Keratinocyte (primary cell): ENCODE measurements at regions not wholly inside any gene's neighbourhood (a gene's known extent, or its start where the extent isn't known, plus 50 kb on each side); places are given as distances from the start of the nearest gene placed in this dataset.

ENCODE experiments used
- CTCF ChIP-seq, 3 experiments: IDR thresholded peaks in 1 of 3; conservative IDR thresholded peaks in 1 of 3; optimal IDR thresholded peaks in 1 of 3; 2 replicates in 2 of 3; 3 replicates in 1 of 3; pipeline versions ENCODE3 to v1.5.1; 2011; ENCODE audit warnings: low read length in 3 of 3, mild to moderate bottlenecking in 3 of 3, moderate library complexity in 2 of 3, control low read depth in 1 of 3, inconsistent platforms in 1 of 3; ENCODE audit not compliant: insufficient read depth in 2 of 3; ENCODE audit errors: extremely low read depth in 1 of 3
- EZH2 ChIP-seq: IDR thresholded peaks from one replicate; pipeline ENCODE4 v1.6.1; 2012; ENCODE audit warnings: inconsistent platforms, mild to moderate bottlenecking, low read length, moderate library complexity

- no peak for TF ChIP-seq EZH2
- no peak for TF ChIP-seq CTCF (optimal IDR thresholded peaks at IDR 0.05 in 1 of 3, IDR thresholded peaks at IDR 0.05 in 1 of 3, conservative IDR thresholded peaks at IDR 0.05 in 1 of 3; ENCODE audit: extremely low read depth in 1 of 3, insufficient read depth in 2 of 3, low read length in 3 of 3)
These were observed 150.4 kb downstream of the C7orf25 start for GRCh38 chr7:42761486-42761885.
